ENCODE measurements at regions not wholly inside any gene's neighbourhood (a gene's known extent, or its start where the extent isn't known, plus 50 kb on each side); places are given as distances from the start of the nearest gene placed in this dataset.

- TF ChIP-seq GABPA (IDR thresholded peaks at IDR 0.05; ENCODE audit: low read depth) (no peak), CTCF (IDR thresholded peaks at IDR 0.05; ENCODE audit: insufficient read depth, low read length) (no peak), SPI1 (IDR thresholded peaks at IDR 0.05; ENCODE audit: borderline replicate concordance, low read depth) (no peak)
These were observed 69.3 kb upstream of the HMGB1 start for GRCh38 chr13:30535046-30535445.

All from HL-60 (cell line).